HCT116 (cell line): ENCODE measurements at regions not wholly inside any gene's neighbourhood (a gene's known extent, or its start where the extent isn't known, plus 50 kb on each side); places are given as distances from the start of the nearest gene placed in this dataset.

Experiments
- ATAC-seq: fragments of 200-7000 bp; cut with Tn5 transposase; 2 replicates; pipeline ENCODE4 v1.9.1; 2020; ENCODE audit warnings: mild to moderate bottlenecking, moderate library complexity
- BruUV-seq: library from RNA; stranded (reverse); fragments of 400-500 nt; replicated peaks from 2 replicates; lab custom pipeline; 2021; lab: Mats Ljungman, UMichigan
- CTCF ChIA-PET: fragments of 300-600 bp; sonication (Branson Sonifier 250); formaldehyde crosslinking; loops from one replicate; lab custom pipeline; 2021; ENCODE audit warnings: antibody characterized with exemption; lab: Charles Lee
- POLR2A ChIA-PET: fragments of 300-600, 350-600 bp; sonication (Branson Sonifier 250); formaldehyde crosslinking; loops from one replicate; lab custom pipeline; 2021; ENCODE audit warnings: antibody characterized with exemption; lab: Charles Lee
- RAD21 ChIA-PET, 2 experiments: fragments of 300-600 bp; sonication (Branson Sonifier 250); formaldehyde crosslinking; loops; one replicate each; lab custom pipeline; 2023; ENCODE audit warnings: low total read pairs in 2 of 2; ENCODE audit not compliant: uncharacterized antibody in 2 of 2, unreplicated experiment in 2 of 2, low non-redundant PET in 1 of 2; lab: Charles Lee
- DNase-seq: peaks from one replicate; pipeline ENCODE4 v3.0.0-alpha.2; 2010; ENCODE audit warnings: low read depth, low spot score
- H2AFZ ChIP-seq: fragments of 200-600 bp; shearing (Covaris generic), sonication (generic); 2 replicates; pipeline ENCODE4 v1.6.1; 2017; ENCODE audit warnings: low read depth, mixed run types, mixed read lengths, antibody characterized with exemption, low read length; ENCODE audit not compliant: poor library complexity, severe bottlenecking
- H3K27ac ChIP-seq: 2 replicates; pipeline ENCODE4 v1.5.1; 2012; ENCODE audit warnings: low read depth, low read length
- H3K27me3 ChIP-seq: fragments of 200-600 bp; sonication (generic); 2 replicates; pipeline ENCODE4 v1.6.1; 2016; ENCODE audit warnings: mixed run types, low read length, mixed read lengths; ENCODE audit not compliant: insufficient read depth
- H3K36me3 ChIP-seq, 2 experiments: fragments of 200-500 bp in 1 of 2; fragments of 200-600 bp in 1 of 2; sonication (Bioruptor generic) in 1 of 2; sonication (generic) in 1 of 2; 2 replicates each; pipeline versions ENCODE4 v1.5.1 to v1.6.1; 2014 to 2016; ENCODE audit warnings: low read length in 2 of 2, inconsistent platforms in 1 of 2, mixed read lengths in 1 of 2, mixed run types in 1 of 2; ENCODE audit not compliant: insufficient read depth in 2 of 2, control insufficient read depth in 1 of 2
- H3K4me1 ChIP-seq, 2 experiments: fragments of 200-600 bp in 1 of 2; sonication (generic) in 1 of 2; 2 replicates each; pipeline versions ENCODE4 v1.5.1 to v1.6.1; 2012 to 2017; ENCODE audit warnings: low read length in 2 of 2, inconsistent platforms in 1 of 2, mild to moderate bottlenecking in 1 of 2, mixed read lengths in 1 of 2, mixed run types in 1 of 2, moderate library complexity in 1 of 2; ENCODE audit not compliant: insufficient read depth in 2 of 2, control insufficient read depth in 1 of 2
- H3K4me2 ChIP-seq: fragments of 200-600 bp; sonication (generic); 2 replicates; pipeline ENCODE4 v1.6.1; 2017; ENCODE audit warnings: mixed run types, low read length, mixed read lengths
- H3K4me3 ChIP-seq, 2 experiments: fragments of 200-600 bp in 1 of 2; sonication (generic) in 1 of 2; replicated peaks in 1 of 2; 2 replicates each; pipeline ENCODE4 v1.5.1; 2011 to 2016; ENCODE audit warnings: low read length in 2 of 2, control low read depth in 1 of 2, low read depth in 1 of 2, mild to moderate bottlenecking in 1 of 2, mixed read lengths in 1 of 2, mixed run types in 1 of 2
- H3K79me2 ChIP-seq: fragments of 200-600 bp; sonication (generic); 2 replicates; pipeline ENCODE4 v1.6.1; 2017; ENCODE audit warnings: mild to moderate bottlenecking, mixed run types, low read length, moderate library complexity, mixed read lengths; ENCODE audit not compliant: insufficient read depth
- H3K9ac ChIP-seq: fragments of 200-600 bp; sonication (generic); 2 replicates; pipeline ENCODE4 v1.6.1; 2016; ENCODE audit warnings: low read length, mixed read lengths
- H3K9me2 ChIP-seq: fragments of 200-600 bp; sonication (generic), shearing (Covaris generic); 2 replicates; pipeline ENCODE4 v1.6.1; 2017; ENCODE audit warnings: mixed run types, mild to moderate bottlenecking, moderate library complexity; ENCODE audit not compliant: insufficient read depth
- H3K9me3 ChIP-seq, 2 experiments: fragments of 200-500 bp in 1 of 2; fragments of 200-600 bp in 1 of 2; sonication (Bioruptor generic) in 1 of 2; sonication (generic) in 1 of 2; 2 replicates each; pipeline ENCODE4 v1.6.1; 2014 to 2017; ENCODE audit warnings: low read length in 2 of 2, mixed read lengths in 2 of 2, inconsistent platforms in 1 of 2, low read depth in 1 of 2, mild to moderate bottlenecking in 1 of 2, mixed run types in 1 of 2, moderate library complexity in 1 of 2; ENCODE audit not compliant: control insufficient read depth in 1 of 2, insufficient read depth in 1 of 2
- H4K20me1 ChIP-seq: fragments of 200-600 bp; sonication (generic), shearing (Covaris generic); 2 replicates; pipeline ENCODE4 v1.6.1; 2017; ENCODE audit warnings: mixed run types, mild to moderate bottlenecking, moderate library complexity; ENCODE audit not compliant: insufficient read depth
- CBX3 ChIP-seq: IDR thresholded peaks from 2 replicates; pipeline ENCODE4 v1.6.1; 2012; ENCODE audit warnings: low read depth
- CEBPB ChIP-seq: IDR thresholded peaks from 2 replicates; pipeline ENCODE4 v1.6.1; 2012; ENCODE audit warnings: low read depth
- EZH2 ChIP-seq: fragments of 200-600 bp; sonication (generic); IDR thresholded peaks from 2 replicates; pipeline ENCODE4 v1.6.1; 2017; ENCODE audit warnings: antibody characterized with exemption, mixed run types
- FOSL1 ChIP-seq: IDR thresholded peaks from 2 replicates; pipeline ENCODE4 v1.6.1; 2012; ENCODE audit warnings: low read depth
- JUND ChIP-seq: IDR thresholded peaks from 2 replicates; pipeline ENCODE4 v1.6.1; 2012
- POLR2A ChIP-seq: IDR thresholded peaks from 2 replicates; pipeline ENCODE4 v1.7.0; 2011; ENCODE audit warnings: borderline replicate concordance; ENCODE audit not compliant: insufficient read depth, insufficient read length; ENCODE audit errors: extremely low read depth
- POLR2AphosphoS5 ChIP-seq: IDR thresholded peaks from 2 replicates; pipeline ENCODE4 v1.6.1; 2011; ENCODE audit warnings: mild to moderate bottlenecking, low read depth, low read length, moderate library complexity
- RAD21 ChIP-seq: IDR thresholded peaks from 2 replicates; pipeline ENCODE4 v1.6.1; 2012; ENCODE audit warnings: low read depth, mild to moderate bottlenecking
- SIN3A ChIP-seq: IDR thresholded peaks from 2 replicates; pipeline ENCODE4 v1.6.1; 2012; ENCODE audit warnings: low read depth
- SP1 ChIP-seq: IDR thresholded peaks from 2 replicates; pipeline ENCODE4 v1.6.1; 2012; ENCODE audit warnings: low read depth
- SRF ChIP-seq: IDR thresholded peaks from 2 replicates; pipeline ENCODE4 v1.6.1; 2012; ENCODE audit warnings: low read depth
- TCF7L2 ChIP-seq: IDR thresholded peaks from 2 replicates; pipeline ENCODE4 v1.7.0; 2011; ENCODE audit warnings: borderline replicate concordance, inconsistent platforms; ENCODE audit not compliant: insufficient read depth, insufficient read length; ENCODE audit errors: extremely low read depth
- YY1 ChIP-seq: IDR thresholded peaks from 2 replicates; pipeline ENCODE4 v1.6.1; 2011; ENCODE audit warnings: low read length, low read depth, moderate library complexity, mild to moderate bottlenecking; ENCODE audit not compliant: insufficient replicate concordance; ENCODE audit errors: extremely low read depth
- ZFX ChIP-seq: fragments of 450-650 bp; IDR thresholded peaks from 2 replicates; pipeline ENCODE4 v1.6.1; 2017
- intact Hi-C: fragments of 100-400 bp; cut with micrococcal nuclease; formaldehyde crosslinking; loops from 2 replicates; pipeline ENCODE4 v1.10.0; 2022
- TF ChIP-seq, protein P1 (sequence below): IDR thresholded peaks from 2 replicates; pipeline ENCODE4 v1.6.1; 2012; ENCODE audit warnings: low read depth
- TF ChIP-seq, protein P2 (sequence below): IDR thresholded peaks from 2 replicates; pipeline ENCODE4 v1.6.1; 2012
- TF ChIP-seq, protein P3 (sequence below): IDR thresholded peaks from 2 replicates; pipeline ENCODE4 v1.6.1; 2011; ENCODE audit warnings: mild to moderate bottlenecking, low read length, moderate library complexity; ENCODE audit not compliant: insufficient replicate concordance; ENCODE audit errors: extremely low read depth
- TF ChIP-seq, protein P4 (sequence below), 3 experiments: fragments of 200-600 bp in 1 of 3; sonication (generic) in 1 of 3; IDR thresholded peaks in 2 of 3; conservative IDR thresholded peaks in 1 of 3; 2 replicates each; pipeline ENCODE4 v1.5.1; 2012 to 2017; ENCODE audit warnings: low read depth in 2 of 3, low read length in 2 of 3, antibody characterized with exemption in 1 of 3, borderline replicate concordance in 1 of 3, control low read depth in 1 of 3, mild to moderate bottlenecking in 1 of 3, mixed read lengths in 1 of 3, mixed run types in 1 of 3, moderate library complexity in 1 of 3; ENCODE audit not compliant: insufficient read depth in 1 of 3
- TF ChIP-seq, protein P5 (sequence below): IDR thresholded peaks from 2 replicates; pipeline ENCODE4 v1.6.1; 2012

DNA sequence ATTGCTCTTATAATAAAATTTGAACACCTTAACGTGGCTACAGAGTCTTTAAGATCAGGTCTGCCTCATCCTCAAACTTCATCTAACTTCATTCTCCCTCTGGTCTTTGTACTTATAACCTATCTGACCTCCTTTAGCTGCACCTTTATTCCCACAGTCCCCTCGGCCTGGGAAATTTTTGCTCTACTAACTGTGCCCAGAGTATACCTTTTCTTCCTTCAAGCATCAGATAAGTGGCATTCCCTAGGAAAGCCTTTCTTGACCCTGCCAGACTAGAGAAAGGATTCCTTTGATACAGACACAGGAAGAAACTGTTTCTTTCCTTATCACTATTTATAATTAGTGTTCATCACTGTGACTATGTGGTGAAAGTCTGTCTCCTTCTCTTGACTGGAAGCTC is 79.2 kb upstream of the RPRM start:
- no peaks in the 10 kb centered on the region for H4K20me1 ChIP-seq
- H3K4me2 ChIP-seq, result no peak overlapping the region
- no peaks in the 10 kb centered on the region for H3K9me2 ChIP-seq
- TF ChIP-seq SP1 (no peak), CBX3 (no peak), TCF7L2 (no peak), POLR2AphosphoS5 (no peak), SRF (no peak), CEBPB (no peak), FOSL1 (no peak), SIN3A (no peak), YY1 (no peak), EZH2 (no peak), POLR2A (no peak), ZFX (no peak), JUND (no peak), RAD21 (no peak)
- TF ChIP-seq, protein P1, sequence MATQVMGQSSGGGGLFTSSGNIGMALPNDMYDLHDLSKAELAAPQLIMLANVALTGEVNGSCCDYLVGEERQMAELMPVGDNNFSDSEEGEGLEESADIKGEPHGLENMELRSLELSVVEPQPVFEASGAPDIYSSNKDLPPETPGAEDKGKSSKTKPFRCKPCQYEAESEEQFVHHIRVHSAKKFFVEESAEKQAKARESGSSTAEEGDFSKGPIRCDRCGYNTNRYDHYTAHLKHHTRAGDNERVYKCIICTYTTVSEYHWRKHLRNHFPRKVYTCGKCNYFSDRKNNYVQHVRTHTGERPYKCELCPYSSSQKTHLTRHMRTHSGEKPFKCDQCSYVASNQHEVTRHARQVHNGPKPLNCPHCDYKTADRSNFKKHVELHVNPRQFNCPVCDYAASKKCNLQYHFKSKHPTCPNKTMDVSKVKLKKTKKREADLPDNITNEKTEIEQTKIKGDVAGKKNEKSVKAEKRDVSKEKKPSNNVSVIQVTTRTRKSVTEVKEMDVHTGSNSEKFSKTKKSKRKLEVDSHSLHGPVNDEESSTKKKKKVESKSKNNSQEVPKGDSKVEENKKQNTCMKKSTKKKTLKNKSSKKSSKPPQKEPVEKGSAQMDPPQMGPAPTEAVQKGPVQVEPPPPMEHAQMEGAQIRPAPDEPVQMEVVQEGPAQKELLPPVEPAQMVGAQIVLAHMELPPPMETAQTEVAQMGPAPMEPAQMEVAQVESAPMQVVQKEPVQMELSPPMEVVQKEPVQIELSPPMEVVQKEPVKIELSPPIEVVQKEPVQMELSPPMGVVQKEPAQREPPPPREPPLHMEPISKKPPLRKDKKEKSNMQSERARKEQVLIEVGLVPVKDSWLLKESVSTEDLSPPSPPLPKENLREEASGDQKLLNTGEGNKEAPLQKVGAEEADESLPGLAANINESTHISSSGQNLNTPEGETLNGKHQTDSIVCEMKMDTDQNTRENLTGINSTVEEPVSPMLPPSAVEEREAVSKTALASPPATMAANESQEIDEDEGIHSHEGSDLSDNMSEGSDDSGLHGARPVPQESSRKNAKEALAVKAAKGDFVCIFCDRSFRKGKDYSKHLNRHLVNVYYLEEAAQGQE, result no peak
- TF ChIP-seq, protein P2, sequence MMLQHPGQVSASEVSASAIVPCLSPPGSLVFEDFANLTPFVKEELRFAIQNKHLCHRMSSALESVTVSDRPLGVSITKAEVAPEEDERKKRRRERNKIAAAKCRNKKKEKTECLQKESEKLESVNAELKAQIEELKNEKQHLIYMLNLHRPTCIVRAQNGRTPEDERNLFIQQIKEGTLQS, result no peak
- TF ChIP-seq, protein P3, sequence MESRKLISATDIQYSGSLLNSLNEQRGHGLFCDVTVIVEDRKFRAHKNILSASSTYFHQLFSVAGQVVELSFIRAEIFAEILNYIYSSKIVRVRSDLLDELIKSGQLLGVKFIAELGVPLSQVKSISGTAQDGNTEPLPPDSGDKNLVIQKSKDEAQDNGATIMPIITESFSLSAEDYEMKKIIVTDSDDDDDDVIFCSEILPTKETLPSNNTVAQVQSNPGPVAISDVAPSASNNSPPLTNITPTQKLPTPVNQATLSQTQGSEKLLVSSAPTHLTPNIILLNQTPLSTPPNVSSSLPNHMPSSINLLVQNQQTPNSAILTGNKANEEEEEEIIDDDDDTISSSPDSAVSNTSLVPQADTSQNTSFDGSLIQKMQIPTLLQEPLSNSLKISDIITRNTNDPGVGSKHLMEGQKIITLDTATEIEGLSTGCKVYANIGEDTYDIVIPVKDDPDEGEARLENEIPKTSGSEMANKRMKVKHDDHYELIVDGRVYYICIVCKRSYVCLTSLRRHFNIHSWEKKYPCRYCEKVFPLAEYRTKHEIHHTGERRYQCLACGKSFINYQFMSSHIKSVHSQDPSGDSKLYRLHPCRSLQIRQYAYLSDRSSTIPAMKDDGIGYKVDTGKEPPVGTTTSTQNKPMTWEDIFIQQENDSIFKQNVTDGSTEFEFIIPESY, result no peak
- TF ChIP-seq, protein P4, sequence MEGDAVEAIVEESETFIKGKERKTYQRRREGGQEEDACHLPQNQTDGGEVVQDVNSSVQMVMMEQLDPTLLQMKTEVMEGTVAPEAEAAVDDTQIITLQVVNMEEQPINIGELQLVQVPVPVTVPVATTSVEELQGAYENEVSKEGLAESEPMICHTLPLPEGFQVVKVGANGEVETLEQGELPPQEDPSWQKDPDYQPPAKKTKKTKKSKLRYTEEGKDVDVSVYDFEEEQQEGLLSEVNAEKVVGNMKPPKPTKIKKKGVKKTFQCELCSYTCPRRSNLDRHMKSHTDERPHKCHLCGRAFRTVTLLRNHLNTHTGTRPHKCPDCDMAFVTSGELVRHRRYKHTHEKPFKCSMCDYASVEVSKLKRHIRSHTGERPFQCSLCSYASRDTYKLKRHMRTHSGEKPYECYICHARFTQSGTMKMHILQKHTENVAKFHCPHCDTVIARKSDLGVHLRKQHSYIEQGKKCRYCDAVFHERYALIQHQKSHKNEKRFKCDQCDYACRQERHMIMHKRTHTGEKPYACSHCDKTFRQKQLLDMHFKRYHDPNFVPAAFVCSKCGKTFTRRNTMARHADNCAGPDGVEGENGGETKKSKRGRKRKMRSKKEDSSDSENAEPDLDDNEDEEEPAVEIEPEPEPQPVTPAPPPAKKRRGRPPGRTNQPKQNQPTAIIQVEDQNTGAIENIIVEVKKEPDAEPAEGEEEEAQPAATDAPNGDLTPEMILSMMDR (IDR thresholded peaks at IDR 0.05 in 2 of 3, conservative IDR thresholded peaks at IDR 0.05 in 1 of 3; ENCODE audit: borderline replicate concordance in 1 of 3, insufficient read depth in 1 of 3, low read depth in 2 of 3, low read length in 2 of 3), result no peak
- TF ChIP-seq, protein P5, sequence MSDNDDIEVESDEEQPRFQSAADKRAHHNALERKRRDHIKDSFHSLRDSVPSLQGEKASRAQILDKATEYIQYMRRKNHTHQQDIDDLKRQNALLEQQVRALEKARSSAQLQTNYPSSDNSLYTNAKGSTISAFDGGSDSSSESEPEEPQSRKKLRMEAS, result no peak
- TF ChIP-seq, all 23 proteins: peak for 0
- RAD21 ChIA-PET, result no interaction called here
- ATAC-seq, result no peak
- no peaks in the 10 kb centered on the region for H3K9me3 ChIP-seq
- DNase-seq, result no peak
- H3K4me1 ChIP-seq, result no peaks in the 10 kb centered on the region
- no TSS peak for BruUV-seq
- intact Hi-C loops, result no loop called here
- H3K36me3 ChIP-seq, result no peaks in the 10 kb centered on the region
- no peaks in the 10 kb centered on the region for H3K27me3 ChIP-seq
- POLR2A ChIA-PET, result no interaction called here
- H2AFZ ChIP-seq, result no peak overlapping the region
- CTCF ChIA-PET, result no interaction called here
- no peak overlapping the region for H3K4me3 ChIP-seq
- H3K9ac ChIP-seq, result no peak overlapping the region
- H3K79me2 ChIP-seq, result no peaks in the 10 kb centered on the region
- H3K27ac ChIP-seq, result no peak overlapping the region
